ENCODE measurements at regions not wholly inside any gene's neighbourhood (a gene's known extent, or its start where the extent isn't known, plus 50 kb on each side); places are given as distances from the start of the nearest gene placed in this dataset.

- no peaks in the 10 kb centered on the region for H3K27me3 ChIP-seq (replicated peaks; ENCODE audit: control insufficient read depth, insufficient read depth, low read length)
- DNase-seq (ENCODE audit: extremely low read depth, insufficient read length) = no peak
Observed at GRCh38 chr11:13140873-13141655, 131.9 kb downstream of the RASSF10 start.

GRCh38 chr11:13141731-13142709, 132.9 kb downstream of the RASSF10 start:
- no peaks in the 10 kb centered on the region for H3K27me3 ChIP-seq (replicated peaks; ENCODE audit: control insufficient read depth, insufficient read depth, low read length)
- no peak overlapping the region for H3K4me3 ChIP-seq (replicated peaks; ENCODE audit: low read depth, low read length)
- no peak for DNase-seq (ENCODE audit: extremely low read depth, insufficient read length)
- H3K36me3 ChIP-seq (ENCODE audit: control insufficient read depth, insufficient read depth, low read length) = no peaks in the 10 kb centered on the region
- no peak for TF ChIP-seq CTCF (IDR thresholded peaks at IDR 0.05; ENCODE audit: insufficient read depth, low read length, poor library complexity, severe bottlenecking)

More at GRCh38 chr11:13140873-13141655, 131.9 kb downstream of the RASSF10 start:
- H3K4me3 ChIP-seq (replicated peaks; ENCODE audit: low read depth, low read length) = no peak overlapping the region
- H3K36me3 ChIP-seq (ENCODE audit: control insufficient read depth, insufficient read depth, low read length) = no peaks in the 10 kb centered on the region
- TF ChIP-seq CTCF (IDR thresholded peaks at IDR 0.05; ENCODE audit: insufficient read depth, low read length, poor library complexity, severe bottlenecking) = no peak

GRCh38 chr11:13143486-13144297, 133.9 kb upstream of the BMAL1 start:
- no peak for TF ChIP-seq CTCF (IDR thresholded peaks at IDR 0.05; ENCODE audit: insufficient read depth, low read length, poor library complexity, severe bottlenecking)

GRCh38 chr11:13145461-13145860, 132.1 kb upstream of the BMAL1 start:
- Histone ChIP-seq H3K36me3 (ENCODE audit: control insufficient read depth, insufficient read depth, low read length) (no peaks in the 10 kb centered on the region), H3K27me3 (replicated peaks; ENCODE audit: control insufficient read depth, insufficient read depth, low read length) (no peaks in the 10 kb centered on the region), H3K4me3 (replicated peaks; ENCODE audit: low read depth, low read length) (no peak overlapping the region)
- no peak for DNase-seq (ENCODE audit: extremely low read depth, insufficient read length)
- TF ChIP-seq CTCF (IDR thresholded peaks at IDR 0.05; ENCODE audit: insufficient read depth, low read length, poor library complexity, severe bottlenecking) = no peak

More at GRCh38 chr11:13143486-13144297, 133.9 kb upstream of the BMAL1 start:
- no peak overlapping the region for H3K4me3 ChIP-seq (replicated peaks; ENCODE audit: low read depth, low read length)
- no peaks in the 10 kb centered on the region for H3K36me3 ChIP-seq (ENCODE audit: control insufficient read depth, insufficient read depth, low read length)
- no peak for DNase-seq (ENCODE audit: extremely low read depth, insufficient read length)
- H3K27me3 ChIP-seq (replicated peaks; ENCODE audit: control insufficient read depth, insufficient read depth, low read length) = no peaks in the 10 kb centered on the region

GRCh38 chr11:13149991-13150390, 127.6 kb upstream of the BMAL1 start:
- no peak for DNase-seq (ENCODE audit: extremely low read depth, insufficient read length)
- TF ChIP-seq CTCF (IDR thresholded peaks at IDR 0.05; ENCODE audit: insufficient read depth, low read length, poor library complexity, severe bottlenecking) = no peak
- Histone ChIP-seq H3K27me3 (replicated peaks; ENCODE audit: control insufficient read depth, insufficient read depth, low read length) (no peaks in the 10 kb centered on the region), H3K4me3 (replicated peaks; ENCODE audit: low read depth, low read length) (no peak overlapping the region), H3K36me3 (ENCODE audit: control insufficient read depth, insufficient read depth, low read length) (no peaks in the 10 kb centered on the region)
